Neuronal stem cell (in vitro differentiated cells): ENCODE measurements at regions not wholly inside any gene's neighbourhood (a gene's known extent, or its start where the extent isn't known, plus 50 kb on each side); places are given as distances from the start of the nearest gene placed in this dataset.
"Not testable (repeated sequence)": the region's sequence is repeated elsewhere in the genome, so short reads cannot be mapped to it uniquely, and the experiment has no call there.

Source experiments
- DNase-seq: peaks from one replicate; pipeline ENCODE4 v3.0.0-alpha.2; 2013; ENCODE audit warnings: low spot score
- H2AFZ ChIP-seq: one replicate; pipeline ENCODE4 v1.6.1; 2013; ENCODE audit warnings: mild to moderate bottlenecking, low read length, inconsistent platforms
- H2AK5ac ChIP-seq: 2 replicates; pipeline ENCODE4 v1.6.1; 2013; ENCODE audit warnings: low read depth, mild to moderate bottlenecking, inconsistent platforms, low read length, moderate library complexity, mixed read lengths
- H2BK120ac ChIP-seq: 2 replicates; pipeline ENCODE4 v1.6.1; 2013; ENCODE audit warnings: low read depth, mild to moderate bottlenecking, inconsistent platforms, low read length, moderate library complexity, mixed read lengths
- H2BK12ac ChIP-seq: one replicate; pipeline ENCODE4 v1.6.1; 2013; ENCODE audit warnings: low read length, inconsistent platforms
- H2BK15ac ChIP-seq: 2 replicates; pipeline ENCODE4 v1.6.1; 2013; ENCODE audit warnings: mild to moderate bottlenecking, low read length, inconsistent platforms, mixed read lengths
- H2BK5ac ChIP-seq: one replicate; pipeline ENCODE4 v1.6.1; 2013; ENCODE audit warnings: inconsistent platforms, mild to moderate bottlenecking, low read length, moderate library complexity
- H3K14ac ChIP-seq: one replicate; pipeline ENCODE4 v1.6.1; 2013; ENCODE audit warnings: low read length, inconsistent platforms
- H3K18ac ChIP-seq: 2 replicates; pipeline ENCODE4 v1.6.1; 2013; ENCODE audit warnings: low read length, inconsistent platforms
- H3K23ac ChIP-seq: 2 replicates; pipeline ENCODE4 v1.6.1; 2013; ENCODE audit warnings: low read depth, mild to moderate bottlenecking, mixed read lengths, low read length, inconsistent platforms; ENCODE audit not compliant: poor library complexity
- H3K27ac ChIP-seq: replicated peaks from 3 replicates; pipeline ENCODE4 v1.5.1; 2013; ENCODE audit warnings: low read length, inconsistent platforms
- H3K27me3 ChIP-seq, 3 experiments: 2 replicates each; pipeline ENCODE4 v1.6.1; 2013; ENCODE audit warnings: low read length in 3 of 3, mild to moderate bottlenecking in 2 of 3, inconsistent platforms in 1 of 3, low read depth in 1 of 3, mixed read lengths in 1 of 3, moderate library complexity in 1 of 3; ENCODE audit not compliant: control insufficient read depth in 3 of 3, insufficient read depth in 3 of 3
- H3K36me3 ChIP-seq, 2 donors: replicated peaks in 1 of 2; 2 replicates each; pipeline ENCODE4 v1.6.1; 2013; ENCODE audit warnings: low read length in 2 of 2; ENCODE audit not compliant: control insufficient read depth in 2 of 2, insufficient read depth in 2 of 2
- H3K4ac ChIP-seq: 2 replicates; pipeline ENCODE4 v1.6.1; 2013; ENCODE audit warnings: inconsistent platforms, mild to moderate bottlenecking, low read length, moderate library complexity
- H3K4me1 ChIP-seq, 2 donors: 1 replicate in 1 of 2; 2 replicates in 1 of 2; pipeline ENCODE4 v1.6.1; 2013; ENCODE audit warnings: low read length in 2 of 2, low read depth in 1 of 2; ENCODE audit not compliant: control insufficient read depth in 2 of 2, insufficient read depth in 1 of 2
- H3K4me2 ChIP-seq: one replicate; pipeline ENCODE4 v1.6.1; 2013; ENCODE audit warnings: mild to moderate bottlenecking, low read length, inconsistent platforms; ENCODE audit not compliant: insufficient read depth, poor library complexity, severe bottlenecking
- H3K4me3 ChIP-seq, 2 donors: 2 replicates each; pipeline ENCODE4 v1.5.1; 2013; ENCODE audit warnings: low read length in 2 of 2, mild to moderate bottlenecking in 2 of 2, inconsistent platforms in 1 of 2, moderate library complexity in 1 of 2
- H3K79me1 ChIP-seq: one replicate; pipeline ENCODE4 v1.6.1; 2013; ENCODE audit warnings: low read depth, mild to moderate bottlenecking, inconsistent platforms, low read length, moderate library complexity
- H3K9ac ChIP-seq: one replicate; pipeline ENCODE4 v1.6.1; 2013; ENCODE audit warnings: mild to moderate bottlenecking, low read depth, low read length, inconsistent platforms; ENCODE audit not compliant: poor library complexity
- H3K9me3 ChIP-seq, 2 donors: replicated peaks in 1 of 2; 2 replicates each; pipeline versions ENCODE3 to v1.6.1; 2013; ENCODE audit warnings: low read length in 2 of 2, mild to moderate bottlenecking in 2 of 2, inconsistent platforms in 1 of 2, low read depth in 1 of 2, mixed read lengths in 1 of 2, moderate library complexity in 1 of 2; ENCODE audit not compliant: control insufficient read depth in 2 of 2, insufficient read depth in 1 of 2
- H4K8ac ChIP-seq: one replicate; pipeline ENCODE4 v1.6.1; 2013; ENCODE audit warnings: low read depth, mild to moderate bottlenecking, inconsistent platforms, low read length, moderate library complexity
- H4K91ac ChIP-seq: one replicate; pipeline ENCODE4 v1.6.1; 2013; ENCODE audit warnings: low read length, low read depth, mild to moderate bottlenecking, inconsistent platforms; ENCODE audit not compliant: poor library complexity
- WGBS, 2 donors: extraction: QIAGEN DNeasy Blood & Tissue Kit; methylation state at CpG; one replicate each; pipeline ENCODE4 v1.1.7; 2013; ENCODE audit warnings: missing lambda C conversion rate in 2 of 2, mixed read lengths in 1 of 2; ENCODE audit not compliant: insufficient read length in 2 of 2, insufficient replicate concordance in 1 of 2; ENCODE audit errors: extremely low coverage in 2 of 2; 5-methylcytosine and 5-hydroxymethylcytosine counted together

DNA sequence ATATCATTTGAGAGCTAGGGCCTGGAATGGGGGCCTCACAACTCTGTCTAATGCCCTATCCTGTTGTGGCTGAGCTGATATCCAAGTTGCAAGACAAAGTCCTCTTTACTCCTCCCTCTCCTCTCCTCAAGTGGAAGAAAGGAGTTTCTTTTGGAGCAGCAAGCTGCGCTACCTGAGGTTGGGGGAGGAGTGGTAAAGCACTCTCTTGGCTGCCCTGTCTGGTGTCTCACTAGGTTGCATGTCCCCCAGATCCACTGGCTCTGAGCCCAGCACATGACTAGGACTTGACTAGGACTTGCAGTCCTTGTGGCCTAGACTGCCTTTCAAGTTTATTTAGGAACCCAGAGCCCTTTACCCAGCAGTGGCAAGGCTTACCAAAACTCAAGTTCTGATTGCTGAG is 141.1 kb upstream of the SETMAR start:
- no peak overlapping the region for H2BK120ac ChIP-seq
- H3K23ac ChIP-seq = no peak overlapping the region
- H3K14ac ChIP-seq = no peak overlapping the region
- H4K8ac ChIP-seq = no peak overlapping the region
- no peak overlapping the region for H2BK12ac ChIP-seq
- H3K27me3 ChIP-seq = no peaks in the 10 kb centered on the region
- no peak overlapping the region for H4K91ac ChIP-seq
- WGBS, 2 donors = no CpG with 5 or more reads among the region's 1 CpG
- H2BK15ac ChIP-seq = no peak overlapping the region
- H2AK5ac ChIP-seq = no peak overlapping the region
- no peak for DNase-seq
- no peak overlapping the region for H3K27ac ChIP-seq
- no peak overlapping the region for H2AFZ ChIP-seq
- no peak overlapping the region for H3K4me3 ChIP-seq
- H3K18ac ChIP-seq = no peak overlapping the region
- H3K9me3 ChIP-seq = no peaks in the 10 kb centered on the region
- no peaks in the 10 kb centered on the region for H3K79me1 ChIP-seq
- H2BK5ac ChIP-seq = no peak overlapping the region
- no peak overlapping the region for H3K4ac ChIP-seq
- no peaks in the 10 kb centered on the region for H3K36me3 ChIP-seq
- no peak overlapping the region for H3K4me2 ChIP-seq
- H3K9ac ChIP-seq = no peak overlapping the region
- H3K4me1 ChIP-seq = peaks cover 0 to 9% of the 10 kb centered on the region in 2 donors

DNA sequence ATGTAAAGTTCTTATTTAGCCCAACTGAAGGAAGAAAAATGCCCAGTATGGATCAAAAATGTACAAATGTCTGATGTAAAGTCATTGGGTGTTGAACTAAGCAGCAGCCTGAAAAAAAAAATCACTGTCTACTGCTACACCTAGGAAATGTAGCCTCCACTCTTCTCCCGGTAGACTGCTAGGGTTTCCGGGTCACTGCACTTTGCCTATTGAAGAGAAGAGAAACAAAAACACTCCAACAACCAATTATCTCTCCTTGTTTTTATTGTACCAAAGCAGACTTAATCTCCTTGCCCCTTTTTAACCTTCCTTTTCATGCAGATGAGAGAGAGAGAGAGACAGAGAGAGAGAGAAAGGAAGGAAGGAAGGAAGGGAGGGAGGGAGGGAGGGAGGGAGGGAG is 140.2 kb upstream of the SETMAR start:
- Histone ChIP-seq H3K9ac (no peak overlapping the region), H2BK5ac (no peak overlapping the region), H3K9me3 (no peaks in the 10 kb centered on the region), H3K27ac (no peak overlapping the region), H3K4ac (no peak overlapping the region), H3K27me3 (no peaks in the 10 kb centered on the region), H4K8ac (no peak overlapping the region), H2BK120ac (no peak overlapping the region), H4K91ac (no peak overlapping the region), H3K4me3 (no peak overlapping the region), H3K14ac (no peak overlapping the region), H3K18ac (no peak overlapping the region), H2AK5ac (no peak overlapping the region), H3K4me2 (peak overlapping the region; percentile 4), H3K36me3 (no peaks in the 10 kb centered on the region), H2BK15ac (no peak overlapping the region), H2BK12ac (no peak overlapping the region), H3K23ac (no peak overlapping the region), H2AFZ (no peak overlapping the region), H3K79me1 (no peaks in the 10 kb centered on the region), H3K4me1 (peaks cover 0 to 9% of the 10 kb centered on the region in 2 donors)
- no CpG with 5 or more reads among the region's 2 CpGs for WGBS, 2 donors
- peak; percentile 48 for DNase-seq

DNA sequence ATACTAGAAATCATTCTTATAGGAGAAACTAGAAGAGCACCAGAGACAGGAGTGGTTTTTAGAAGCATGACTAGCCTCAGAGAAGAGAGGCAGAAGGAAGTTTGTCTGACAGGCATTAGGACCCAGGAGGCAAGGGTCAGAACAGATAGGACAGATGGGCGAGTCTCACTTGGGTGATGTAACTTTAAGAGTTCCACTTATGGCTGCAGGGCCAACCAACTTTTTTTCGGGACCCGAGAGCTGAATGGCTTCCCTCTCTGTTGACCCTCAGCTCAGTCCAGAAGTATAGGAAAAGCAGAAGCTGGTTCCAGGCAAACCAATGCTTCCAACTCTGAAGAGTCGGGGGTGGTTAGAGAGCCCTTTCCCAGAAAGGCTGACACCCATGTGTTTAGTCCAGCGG is 136.6 kb upstream of the SETMAR start:
- H3K9me3 ChIP-seq = no peaks in the 10 kb centered on the region
- peaks cover 0 to 9% of the 10 kb centered on the region in 2 donors for H3K4me1 ChIP-seq
- H3K9ac ChIP-seq = no peak overlapping the region
- H2AK5ac ChIP-seq = no peak overlapping the region
- H2AFZ ChIP-seq = no peak overlapping the region
- H2BK12ac ChIP-seq = no peak overlapping the region
- H4K8ac ChIP-seq = no peak overlapping the region
- H3K79me1 ChIP-seq = no peaks in the 10 kb centered on the region
- no peak overlapping the region for H3K14ac ChIP-seq
- H3K4ac ChIP-seq = no peak overlapping the region
- no peak overlapping the region for H3K27ac ChIP-seq
- no peak overlapping the region for H2BK15ac ChIP-seq
- no peaks in the 10 kb centered on the region for H3K36me3 ChIP-seq
- H4K91ac ChIP-seq = no peak overlapping the region
- H3K18ac ChIP-seq = no peak overlapping the region
- no peak overlapping the region for H3K4me2 ChIP-seq
- no peak overlapping the region for H2BK120ac ChIP-seq
- no peak overlapping the region for H3K23ac ChIP-seq
- no CpG with 5 or more reads among the region's 5 CpGs for WGBS, 2 donors
- no peak overlapping the region for H2BK5ac ChIP-seq
- no peak overlapping the region for H3K4me3 ChIP-seq
- no peak for DNase-seq
- H3K27me3 ChIP-seq = no peaks in the 10 kb centered on the region

DNA sequence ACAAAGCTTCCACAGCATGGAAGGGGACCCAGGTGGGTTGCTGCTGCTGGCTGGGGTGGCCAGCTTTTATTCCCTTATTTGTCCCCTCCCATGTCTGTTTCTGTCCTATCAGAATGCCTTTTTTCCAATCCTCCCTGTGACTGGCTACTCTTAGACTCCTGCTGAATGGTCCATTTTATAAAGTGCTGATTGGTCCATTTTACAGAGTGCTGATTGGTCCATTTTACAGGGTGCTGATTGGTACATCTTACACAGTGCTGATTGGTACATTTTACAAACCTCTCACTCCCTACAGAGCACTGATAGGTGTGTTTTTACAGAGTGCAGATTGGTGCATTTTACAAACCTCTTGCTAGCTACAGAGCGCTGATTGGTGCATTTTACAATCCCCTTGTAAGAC is 135.9 kb upstream of the SETMAR start:
- not testable (repeated sequence) for H3K27ac ChIP-seq, H2BK15ac ChIP-seq, H2BK120ac ChIP-seq, H3K18ac ChIP-seq, H3K14ac ChIP-seq, H3K4ac ChIP-seq, H4K8ac ChIP-seq, H3K9ac ChIP-seq, H3K27me3 ChIP-seq, H3K36me3 ChIP-seq, DNase-seq, H3K4me2 ChIP-seq, H3K4me3 ChIP-seq, H3K79me1 ChIP-seq, H2BK12ac ChIP-seq, H3K23ac ChIP-seq, H2AFZ ChIP-seq, H4K91ac ChIP-seq, H3K4me1 ChIP-seq, H2BK5ac ChIP-seq, H2AK5ac ChIP-seq, H3K9me3 ChIP-seq
- WGBS, 2 donors = no CpG with 5 or more reads among the region's 1 CpG
